H1 (cell line): ENCODE measurements at regions not wholly inside any gene's neighbourhood (a gene's known extent, or its start where the extent isn't known, plus 50 kb on each side); places are given as distances from the start of the nearest gene placed in this dataset.

ENCODE experiments used
- BCL11A ChIP-seq, 2 experiments: IDR thresholded peaks; one replicate each; pipeline ENCODE4 v1.6.1; 2011; ENCODE audit warnings: low read depth in 2 of 2, low read length in 2 of 2, mild to moderate bottlenecking in 2 of 2
- ZNF274 ChIP-seq: IDR thresholded peaks from 2 replicates; pipeline ENCODE4 v1.7.0; 2012; ENCODE audit warnings: low read length, borderline replicate concordance; ENCODE audit errors: extremely low read depth

DNA sequence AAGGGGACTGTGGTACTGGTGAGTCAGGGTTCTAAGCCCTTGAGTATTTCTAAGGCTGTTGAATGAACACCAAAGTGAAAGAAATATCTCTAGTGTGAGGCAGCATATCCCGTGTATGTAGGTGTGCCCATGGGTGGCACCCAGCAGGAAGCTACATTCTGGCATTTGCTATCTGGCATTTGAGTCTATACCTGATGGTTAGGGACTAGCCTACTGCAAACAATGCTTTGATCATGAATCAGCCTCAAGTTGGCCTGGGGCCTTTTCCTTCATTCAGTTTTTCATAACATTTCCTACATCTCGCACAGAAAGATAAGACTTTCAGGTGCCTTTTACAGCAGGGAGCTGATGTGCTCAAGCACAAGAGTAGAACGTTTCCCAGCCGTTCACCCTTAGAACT is 85.7 kb upstream of the E2F7 start:
- no peak for TF ChIP-seq BCL11A (IDR thresholded peaks at IDR 0.05; ENCODE audit: low read depth in 2 of 2, low read length in 2 of 2)
- TF ChIP-seq ZNF274, result no peak
